Natural killer cell (primary cell): ENCODE measurements at regions not wholly inside any gene's neighbourhood (a gene's known extent, or its start where the extent isn't known, plus 50 kb on each side); places are given as distances from the start of the nearest gene placed in this dataset.

Source experiments
- ATAC-seq, 3 donors: fragments of 150-1000 bp in 2 of 3; fragments of 200-7000 bp in 1 of 3; cut with Tn5 transposase; 1 replicate in 1 of 3; 2 replicates in 2 of 3; pipeline ENCODE4 v1.10.0; 2021; ENCODE audit warnings: mild to moderate bottlenecking in 2 of 3, moderate library complexity in 2 of 3
- DNase-seq, 2 donors: peaks; one replicate each; pipeline versions ENCODE4 v3.0.0 to v3.0.0-alpha.2; 2013 to 2021; ENCODE audit warnings: mixed read lengths in 1 of 2
- H3K27ac ChIP-seq: one replicate; pipeline ENCODE4 v1.5.1; 2013; ENCODE audit warnings: mild to moderate bottlenecking, low read length
- H3K27me3 ChIP-seq: one replicate; pipeline ENCODE4 v1.6.1; 2013; ENCODE audit warnings: low read length; ENCODE audit not compliant: control insufficient read depth, insufficient read depth
- H3K36me3 ChIP-seq: one replicate; pipeline ENCODE4 v1.6.1; 2013; ENCODE audit warnings: low read length; ENCODE audit not compliant: control insufficient read depth, insufficient read depth
- H3K4me1 ChIP-seq: one replicate; pipeline ENCODE4 v1.6.1; 2013; ENCODE audit warnings: low read length; ENCODE audit not compliant: control insufficient read depth, insufficient read depth
- H3K4me3 ChIP-seq: one replicate; pipeline ENCODE4 v1.5.1; 2013; ENCODE audit warnings: low read length
- H3K9me3 ChIP-seq: one replicate; pipeline ENCODE4 v1.6.1; 2013; ENCODE audit warnings: low read length; ENCODE audit not compliant: control insufficient read depth, insufficient read depth
- H3K27ac Mint-ChIP-seq, 2 donors: one replicate each; pipeline ENCODE4 v1.8.0; 2022; ENCODE audit warnings: mild to moderate bottlenecking in 2 of 2, mixed read lengths in 2 of 2, moderate library complexity in 1 of 2
- H3K27me3 Mint-ChIP-seq, 2 donors: one replicate each; pipeline ENCODE4 v1.8.0; 2022; ENCODE audit warnings: low read depth in 2 of 2, mixed read lengths in 2 of 2
- H3K36me3 Mint-ChIP-seq: one replicate; pipeline ENCODE4 v1.8.0; 2022; ENCODE audit warnings: mixed read lengths
- H3K4me1 Mint-ChIP-seq, 2 donors: one replicate each; pipeline ENCODE4 v1.8.0; 2022; ENCODE audit warnings: mixed read lengths in 2 of 2
- H3K4me3 Mint-ChIP-seq: one replicate; pipeline ENCODE4 v1.8.0; 2022; ENCODE audit warnings: mild to moderate bottlenecking, moderate library complexity, mixed read lengths
- H3K9me3 Mint-ChIP-seq, 2 donors: one replicate each; pipeline ENCODE4 v1.8.0; 2022; ENCODE audit warnings: mixed read lengths in 2 of 2
- WGBS: methylation state at CpG from one replicate; pipeline ENCODE4 v1.1.7; 2013; ENCODE audit warnings: missing lambda C conversion rate; ENCODE audit not compliant: insufficient coverage; 5-methylcytosine and 5-hydroxymethylcytosine counted together
- intact Hi-C: fragments of 100-400 bp; cut with micrococcal nuclease; formaldehyde crosslinking; loops from one replicate; pipeline ENCODE4 v1.14.2; 2022
- TF ChIP-seq, protein P1 (sequence below): fragments of 200-600 bp; IDR thresholded peaks from one replicate; pipeline ENCODE4 v1.8.0; 2022; ENCODE audit warnings: antibody characterized with exemption

DNA sequence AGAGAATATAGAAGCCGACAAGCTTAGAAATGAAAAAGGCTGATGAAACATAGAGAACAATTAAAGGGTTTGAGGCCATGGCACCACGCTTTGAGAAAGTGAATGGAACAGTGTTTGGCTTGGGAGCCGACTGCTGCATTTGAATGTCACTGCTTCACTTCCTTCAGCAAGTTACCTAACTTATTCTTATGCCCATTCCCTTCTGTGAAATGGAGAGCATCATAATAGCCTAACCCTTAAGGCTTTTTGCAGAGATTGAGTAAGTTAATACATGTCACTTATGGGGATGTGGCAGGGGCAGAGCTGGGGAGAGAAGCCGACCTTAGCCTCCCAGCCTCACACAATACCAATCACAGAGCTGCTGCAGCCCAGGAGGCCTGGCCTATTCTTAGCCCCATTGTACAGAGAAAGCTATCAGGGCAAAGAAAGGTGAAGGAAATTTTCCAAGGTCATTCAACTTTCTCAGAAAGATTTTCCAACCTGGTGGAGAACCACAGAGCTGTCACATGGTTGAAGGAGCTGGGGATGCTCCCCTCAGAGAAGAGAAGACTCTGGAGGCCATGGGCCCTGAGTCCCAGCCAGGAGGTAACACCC lies 186.0 kb upstream of the GDF10 start:
- intact Hi-C loops, result no loop called here
- Histone ChIP-seq H3K27me3 (no peaks in the 10 kb centered on the region), H3K36me3 (no peaks in the 10 kb centered on the region), H3K9me3 (no peaks in the 10 kb centered on the region), H3K27ac (no peak overlapping the region), H3K4me1 (no peaks in the 10 kb centered on the region), H3K4me3 (no peak overlapping the region)
- TF ChIP-seq, protein P1, sequence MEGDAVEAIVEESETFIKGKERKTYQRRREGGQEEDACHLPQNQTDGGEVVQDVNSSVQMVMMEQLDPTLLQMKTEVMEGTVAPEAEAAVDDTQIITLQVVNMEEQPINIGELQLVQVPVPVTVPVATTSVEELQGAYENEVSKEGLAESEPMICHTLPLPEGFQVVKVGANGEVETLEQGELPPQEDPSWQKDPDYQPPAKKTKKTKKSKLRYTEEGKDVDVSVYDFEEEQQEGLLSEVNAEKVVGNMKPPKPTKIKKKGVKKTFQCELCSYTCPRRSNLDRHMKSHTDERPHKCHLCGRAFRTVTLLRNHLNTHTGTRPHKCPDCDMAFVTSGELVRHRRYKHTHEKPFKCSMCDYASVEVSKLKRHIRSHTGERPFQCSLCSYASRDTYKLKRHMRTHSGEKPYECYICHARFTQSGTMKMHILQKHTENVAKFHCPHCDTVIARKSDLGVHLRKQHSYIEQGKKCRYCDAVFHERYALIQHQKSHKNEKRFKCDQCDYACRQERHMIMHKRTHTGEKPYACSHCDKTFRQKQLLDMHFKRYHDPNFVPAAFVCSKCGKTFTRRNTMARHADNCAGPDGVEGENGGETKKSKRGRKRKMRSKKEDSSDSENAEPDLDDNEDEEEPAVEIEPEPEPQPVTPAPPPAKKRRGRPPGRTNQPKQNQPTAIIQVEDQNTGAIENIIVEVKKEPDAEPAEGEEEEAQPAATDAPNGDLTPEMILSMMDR, result no peak
- Mint-ChIP-seq H3K4me1 (peaks cover 0 to 4% of the 10 kb centered on the region in 2 donors), H3K27ac (no peak overlapping the region), H3K4me3 (no peak overlapping the region), H3K36me3 (no peaks in the 10 kb centered on the region), H3K9me3 (no peaks in the 10 kb centered on the region), H3K27me3 (no peaks in the 10 kb centered on the region)
- DNase-seq (no peak), ATAC-seq (no peak)
- 98% methylated on average over 3 of the region's 4 CpGs for WGBS

DNA sequence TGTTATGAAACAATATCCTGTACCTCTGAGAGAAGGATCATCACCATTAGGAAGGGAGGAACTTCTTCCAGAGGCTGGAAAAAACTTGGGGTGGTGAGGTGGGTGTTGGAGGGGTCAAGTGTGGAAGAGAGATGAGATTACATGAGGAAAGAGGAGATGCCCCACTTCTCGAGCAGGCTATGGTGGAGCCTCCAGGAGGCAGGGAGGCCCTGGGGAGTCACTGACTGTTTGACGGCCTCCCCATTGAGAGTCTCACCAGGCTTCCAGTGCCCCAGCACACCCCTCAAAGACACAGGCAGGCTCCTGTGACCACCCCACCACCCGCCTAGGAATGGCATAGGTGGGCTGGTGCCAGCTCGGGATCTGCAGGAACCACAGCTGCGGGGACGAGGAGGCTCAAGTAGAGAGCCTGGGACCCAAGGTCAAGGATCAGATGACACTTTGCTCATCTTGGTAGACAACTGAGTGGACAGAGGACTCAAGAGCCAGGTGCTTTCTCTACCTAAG lies 185.3 kb upstream of the GDF10 start:
- H3K27me3 ChIP-seq, result no peaks in the 10 kb centered on the region
- no peak for DNase-seq
- H3K4me1 Mint-ChIP-seq, result peaks cover 0 to 4% of the 10 kb centered on the region in 2 donors
- H3K9me3 ChIP-seq, result no peaks in the 10 kb centered on the region
- H3K9me3 Mint-ChIP-seq, result no peaks in the 10 kb centered on the region
- H3K27me3 Mint-ChIP-seq, result peaks cover 0 to under 1% of the 10 kb centered on the region in 2 donors
- H3K27ac ChIP-seq, result no peak overlapping the region
- H3K27ac Mint-ChIP-seq, result no peak overlapping the region
- no peak overlapping the region for H3K4me3 ChIP-seq
- no peaks in the 10 kb centered on the region for H3K4me1 ChIP-seq
- ATAC-seq, result no peak
- H3K36me3 Mint-ChIP-seq, result no peaks in the 10 kb centered on the region
- no peaks in the 10 kb centered on the region for H3K36me3 ChIP-seq
- H3K4me3 Mint-ChIP-seq, result no peak overlapping the region
- intact Hi-C loops, result no loop called here
- WGBS, result 94% methylated on average over 6 of the region's 6 CpGs
- TF ChIP-seq, protein P1, result no peak

- Histone ChIP-seq H3K9me3 (no peaks in the 10 kb centered on the region), H3K36me3 (no peaks in the 10 kb centered on the region), H3K4me1 (no peaks in the 10 kb centered on the region), H3K27ac (no peak overlapping the region), H3K4me3 (no peak overlapping the region), H3K27me3 (no peaks in the 10 kb centered on the region)
- H3K27me3 Mint-ChIP-seq, result peaks cover 0 to 7% of the 10 kb centered on the region in 2 donors
- H3K4me1 Mint-ChIP-seq, result peaks cover 0 to 4% of the 10 kb centered on the region in 2 donors
- no peaks in the 10 kb centered on the region for H3K9me3 Mint-ChIP-seq
- H3K36me3 Mint-ChIP-seq, result no peaks in the 10 kb centered on the region
- no peak overlapping the region for H3K27ac Mint-ChIP-seq
- TF ChIP-seq, protein P1, result no peak
- ATAC-seq (no peak), DNase-seq (no peak)
- H3K4me3 Mint-ChIP-seq, result no peak overlapping the region
- intact Hi-C loops, result no loop called here
- 91% methylated on average over 8 of the region's 8 CpGs for WGBS
Observed at GRCh38 chr10:47115322-47115721, 184.7 kb upstream of the GDF10 start.

DNA sequence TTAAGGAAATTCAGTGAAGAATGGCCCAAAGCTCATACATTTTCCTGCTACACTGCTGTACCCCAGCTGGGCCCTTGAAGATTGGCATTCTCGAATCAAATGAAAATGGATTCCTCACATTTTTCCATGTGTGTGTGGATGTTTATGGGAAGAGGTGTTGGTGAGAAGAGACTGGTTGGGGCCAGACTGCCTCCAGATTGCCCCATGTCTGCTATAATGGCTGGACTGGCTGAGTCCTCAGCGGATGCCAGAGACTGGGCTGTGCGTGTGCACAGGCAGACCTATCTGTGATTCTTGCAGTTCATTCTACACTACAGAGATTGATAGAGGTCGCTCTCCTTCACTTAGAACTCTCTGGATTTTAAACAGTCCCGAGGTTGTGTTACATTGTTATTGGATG lies 183.6 kb upstream of the GDF10 start:
- Mint-ChIP-seq H3K27ac (no peak overlapping the region), H3K27me3 (peaks cover 0 to 17% of the 10 kb centered on the region in 2 donors), H3K36me3 (no peaks in the 10 kb centered on the region), H3K4me3 (no peak overlapping the region), H3K9me3 (no peaks in the 10 kb centered on the region), H3K4me1 (no peaks in the 10 kb centered on the region)
- ATAC-seq, result no peak
- WGBS, result 98% methylated on average over 3 of the region's 5 CpGs
- intact Hi-C loops, result no loop called here
- Histone ChIP-seq H3K36me3 (no peaks in the 10 kb centered on the region), H3K27me3 (no peaks in the 10 kb centered on the region), H3K9me3 (no peaks in the 10 kb centered on the region), H3K4me1 (no peaks in the 10 kb centered on the region), H3K27ac (no peak overlapping the region), H3K4me3 (no peak overlapping the region)
- TF ChIP-seq, protein P1, result no peak
- DNase-seq, result no peak
